NCI-H460 (cell line): ENCODE measurements at regions not wholly inside any gene's neighbourhood (a gene's known extent, or its start where the extent isn't known, plus 50 kb on each side); places are given as distances from the start of the nearest gene placed in this dataset.
"Not testable (repeated sequence)": the region's sequence is repeated elsewhere in the genome, so short reads cannot be mapped to it uniquely, and the experiment has no call there.

Source experiments
- DNase-seq: peaks from one replicate; pipeline ENCODE4 v3.0.0-alpha.2; 2016; ENCODE audit warnings: low read depth; ENCODE audit errors: extremely low read depth

- no peak for DNase-seq
Measured at GRCh38 chr1:166488327-166488726, 321.5 kb upstream of the FAM78B start.

DNA sequence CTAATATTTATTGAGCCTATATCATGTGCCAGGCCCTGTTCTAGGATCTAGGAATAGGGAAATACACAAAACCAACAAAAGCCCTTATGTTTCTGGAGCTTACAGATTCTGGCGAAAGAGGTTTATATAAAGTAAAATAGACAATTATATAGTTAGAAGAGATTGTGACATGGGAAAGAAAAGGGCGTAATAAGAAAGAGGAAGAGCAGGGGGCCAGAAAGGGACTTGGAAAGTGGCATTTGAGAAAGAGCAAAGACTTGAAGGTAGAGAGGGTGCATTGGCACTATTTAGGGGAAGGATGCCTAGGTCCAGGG lies 322.5 kb upstream of the FAM78B start:
- DNase-seq = no peak

DNA sequence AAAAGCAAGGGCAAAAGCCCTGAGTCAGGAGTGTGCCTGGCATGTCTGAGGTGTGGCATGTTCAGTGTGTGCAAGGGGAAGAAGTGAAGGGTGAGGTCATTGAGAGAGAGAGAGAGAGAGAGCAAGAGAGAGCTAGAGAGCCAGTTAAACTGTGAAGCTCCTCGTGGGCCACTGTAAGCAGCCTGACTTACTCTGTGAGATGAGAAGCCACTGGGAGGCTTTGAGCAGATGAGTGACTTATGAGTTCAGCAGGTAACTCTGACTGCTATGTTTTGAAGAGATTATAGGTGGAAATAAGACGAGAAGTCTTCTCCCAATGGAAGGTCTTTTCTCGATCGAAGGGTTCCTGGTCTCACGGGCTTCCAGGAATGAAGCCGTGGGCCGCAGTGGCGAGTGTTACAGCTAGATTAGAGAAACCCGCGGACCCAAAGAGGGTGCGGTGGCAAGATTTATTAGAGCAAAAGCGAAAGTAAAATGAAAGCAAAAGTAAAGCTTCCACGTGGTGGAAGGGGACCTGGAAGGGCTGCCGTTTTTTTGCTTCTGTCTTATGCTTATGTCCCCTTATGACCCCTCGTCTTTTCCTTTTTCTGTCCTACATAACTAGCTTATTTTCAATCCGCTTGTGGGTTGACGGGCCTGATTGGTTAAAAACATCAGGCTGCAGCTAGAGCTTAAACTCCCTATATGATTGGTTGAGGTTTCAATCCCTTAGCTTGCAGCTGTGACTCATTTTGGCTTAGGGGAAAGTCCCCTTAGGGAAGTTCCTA lies 323.1 kb upstream of the FAM78B start:
- DNase-seq = peak; percentile 60

- DNase-seq = no peak
Measured at GRCh38 chr1:166490437-166490991, 323.7 kb upstream of the FAM78B start.

DNA sequence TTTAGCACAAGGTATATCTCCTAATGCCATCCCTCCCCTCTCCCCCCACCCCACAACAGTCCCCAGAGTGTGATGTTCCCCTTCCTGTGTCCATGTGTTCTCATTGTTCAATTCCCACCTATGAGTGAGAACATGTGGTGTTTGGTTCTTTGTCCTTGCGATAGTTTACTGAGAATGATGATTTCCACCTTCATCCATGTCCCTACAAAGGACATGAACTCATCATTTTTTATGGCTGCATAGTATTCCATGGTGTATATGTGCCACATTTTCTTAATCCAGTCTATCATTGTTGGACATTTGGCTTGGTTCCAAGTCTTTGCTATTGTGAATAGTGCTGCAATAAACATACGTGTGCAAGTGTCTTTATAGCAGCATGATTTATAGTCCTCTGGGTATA lies 327.0 kb upstream of the FAM78B start:
- DNase-seq = not testable (repeated sequence)

GRCh38 chr1:166507347-166507746 lies 331.9 kb upstream of the POGK start:
- no peak for DNase-seq

- no peak for DNase-seq
Measured at GRCh38 chr1:166511761-166512160, 327.5 kb upstream of the POGK start.

DNA sequence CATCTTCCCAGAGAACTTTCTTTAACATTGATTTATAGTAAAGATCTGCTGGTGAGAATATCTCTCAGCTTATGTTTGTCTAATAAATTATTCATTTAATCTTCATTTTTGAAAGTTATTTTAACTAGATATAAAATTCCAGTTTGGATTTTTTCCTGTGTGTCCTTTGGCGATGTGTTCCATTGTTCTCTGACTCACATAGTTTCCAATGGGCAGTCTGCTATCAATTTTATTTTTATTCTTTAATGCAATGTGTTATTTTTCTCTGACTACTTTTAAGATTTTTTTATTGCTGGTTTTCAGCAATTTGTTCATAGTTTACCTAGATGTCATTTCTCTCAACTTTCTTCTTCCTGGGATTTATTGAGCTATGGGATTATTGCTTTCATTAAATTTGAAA lies 325.2 kb upstream of the POGK start:
- DNase-seq = no peak

DNA sequence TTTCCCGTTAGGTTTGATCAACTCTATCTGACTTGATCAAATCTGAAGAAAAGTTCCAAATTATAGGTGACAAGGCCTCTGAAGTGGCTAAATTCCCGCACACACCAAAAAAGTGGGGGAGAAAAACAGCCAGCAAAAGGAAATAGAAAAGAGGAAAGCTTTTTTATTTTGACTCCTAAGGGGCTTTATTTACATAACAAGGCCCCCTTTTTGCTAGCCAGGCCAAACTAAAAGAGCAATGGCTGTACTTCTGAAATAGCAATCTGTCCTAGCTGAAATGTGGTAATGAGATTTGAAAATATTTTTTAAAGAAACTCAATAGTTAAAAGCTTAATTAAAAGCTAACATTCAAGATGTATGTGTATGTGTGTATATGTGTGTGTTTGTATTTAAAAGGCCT lies 311.5 kb upstream of the POGK start:
- DNase-seq = no peak

DNA sequence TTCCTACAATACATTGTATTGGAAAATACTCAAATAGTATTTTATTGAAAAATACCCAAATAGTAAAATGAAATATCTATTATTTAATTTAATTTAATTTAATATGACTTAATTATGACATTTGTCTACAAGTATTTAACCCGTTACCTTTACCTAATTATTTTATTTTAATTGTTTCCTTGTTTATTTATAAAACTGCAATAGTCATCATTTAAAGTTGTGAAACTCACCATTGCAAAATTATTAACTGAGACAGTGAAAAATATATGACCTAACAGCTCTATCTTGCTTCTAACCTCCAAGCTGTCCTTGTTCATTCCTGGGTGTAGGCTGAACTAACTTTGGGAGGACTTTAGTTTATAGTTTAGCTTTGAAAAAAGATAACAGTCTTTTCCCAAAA lies 300.6 kb upstream of the POGK start:
- DNase-seq = no peak

GRCh38 chr1:166544036-166544435 lies 295.2 kb upstream of the POGK start:
- no peak for DNase-seq

GRCh38 chr1:166544561-166544960 lies 294.7 kb upstream of the POGK start:
- DNase-seq = no peak

- DNase-seq = no peak
Measured at GRCh38 chr1:166552706-166553105, 286.6 kb upstream of the POGK start.

- no peak for DNase-seq
Measured at GRCh38 chr1:166570954-166571353, 268.3 kb upstream of the POGK start.

GRCh38 chr1:166573199-166573598 lies 266.1 kb upstream of the POGK start:
- no peak for DNase-seq

DNA sequence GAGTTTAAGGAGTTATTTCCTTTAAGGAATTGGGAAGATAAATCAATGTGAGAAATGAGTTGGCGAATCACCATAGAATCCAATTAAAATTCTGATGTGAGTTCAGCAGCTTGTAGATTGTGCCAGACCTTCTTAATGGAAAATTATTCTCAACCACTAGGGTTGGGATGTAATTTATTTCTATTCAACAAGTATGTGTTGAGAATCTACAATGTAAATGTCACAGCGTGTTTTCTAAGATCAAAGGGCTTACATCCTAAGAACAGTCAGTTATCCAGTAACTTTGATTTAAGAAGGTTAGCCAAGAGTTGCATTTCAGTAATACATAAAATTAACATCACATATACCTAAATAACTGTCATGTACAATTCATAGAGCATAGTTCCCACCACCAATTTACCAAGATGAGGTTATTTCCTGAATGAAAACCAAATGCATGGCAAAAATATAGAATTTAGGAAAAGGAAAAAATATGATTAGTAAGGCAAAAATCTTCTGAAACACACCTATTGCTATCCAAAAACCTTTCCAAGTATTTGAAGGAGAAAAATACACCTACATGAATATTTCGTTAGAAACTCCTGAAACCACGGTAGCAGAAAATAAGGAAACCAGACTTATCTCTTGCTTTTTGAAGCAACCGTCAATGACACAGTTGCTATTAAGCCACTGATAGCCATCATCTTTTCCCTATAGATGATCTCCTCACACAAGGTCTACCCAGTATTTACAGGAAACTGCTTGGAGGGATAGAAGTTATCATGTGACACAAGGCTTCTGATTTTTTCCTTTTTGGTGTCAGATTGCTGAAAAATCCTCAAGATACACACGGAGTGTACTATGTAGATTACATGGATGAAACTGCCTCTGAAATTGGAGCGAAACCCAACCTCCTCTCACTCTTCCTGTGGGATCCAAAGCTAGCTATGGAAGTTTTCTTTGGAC lies 259.4 kb upstream of the POGK start:
- no peak for DNase-seq

- DNase-seq = no peak
Measured at GRCh38 chr1:166588741-166589140, 250.5 kb upstream of the POGK start.

DNA sequence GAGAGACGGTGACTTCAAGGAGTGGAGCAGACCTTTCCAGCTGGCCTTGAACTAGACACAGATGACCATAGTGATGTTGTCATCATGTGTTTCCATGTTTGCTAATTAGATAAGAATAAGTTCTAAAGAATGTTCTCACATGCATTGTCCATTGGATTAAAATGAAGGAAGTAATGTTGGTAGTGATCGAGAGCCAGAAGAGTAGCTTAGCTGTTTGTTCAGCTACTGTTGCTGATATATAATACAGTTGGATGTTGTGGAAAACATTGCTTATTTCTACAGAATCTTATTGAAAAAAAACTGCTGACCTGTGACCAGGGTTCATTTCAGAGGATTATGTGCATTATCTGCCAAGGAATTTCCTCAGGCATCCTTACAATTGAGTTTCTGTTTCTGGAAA lies 249.1 kb upstream of the POGK start:
- no peak for DNase-seq

- DNase-seq = no peak
Measured at GRCh38 chr1:166594646-166595045, 244.6 kb upstream of the POGK start.

GRCh38 chr1:166597516-166597915 lies 241.8 kb upstream of the POGK start:
- DNase-seq = no peak

- no peak for DNase-seq
Measured at GRCh38 chr1:166600574-166600973, 238.7 kb upstream of the POGK start.
